Transverse colon (tissue), 3 donors: ENCODE measurements at regions not wholly inside any gene's neighbourhood (a gene's known extent, or its start where the extent isn't known, plus 50 kb on each side); places are given as distances from the start of the nearest gene placed in this dataset.

Experiments
- CTCF ChIP-seq, 5 experiments: fragments of 200-600 bp in 3 of 5; fragments of 450-650 bp in 2 of 5; sonication (generic) in 3 of 5; IDR thresholded peaks; 1 replicate in 2 of 5; 2 replicates in 3 of 5; pipeline ENCODE4 v1.5.1; 2016 to 2017; ENCODE audit warnings: antibody characterized with exemption in 5 of 5, inconsistent platforms in 3 of 5, mild to moderate bottlenecking in 2 of 5, moderate library complexity in 1 of 5
- POLR2A ChIP-seq: fragments of 450-650 bp; IDR thresholded peaks from one replicate; pipeline ENCODE4 v1.6.1; 2016; ENCODE audit warnings: antibody characterized with exemption, mild to moderate bottlenecking, moderate library complexity

- TF ChIP-seq CTCF (IDR thresholded peaks at IDR 0.05), result no peak
- TF ChIP-seq POLR2A, result no peak
Observed at GRCh38 chr3:165440380-165440779, 244.2 kb upstream of the SLITRK3 start.
